Smooth muscle cell (in vitro differentiated cells): ENCODE measurements at regions not wholly inside any gene's neighbourhood (a gene's known extent, or its start where the extent isn't known, plus 50 kb on each side); places are given as distances from the start of the nearest gene placed in this dataset.

ENCODE experiments used
- DNase-seq: peaks from one replicate; lab custom pipeline; 2025; ENCODE audit not compliant: unreplicated experiment; lab: John Stamatoyannopoulos, UW
- H2AFZ ChIP-seq: fragments of 200-600 bp; sonication (generic); 2 replicates; pipeline ENCODE4 v1.6.0; 2016; ENCODE audit warnings: antibody characterized with exemption, low read depth, mild to moderate bottlenecking
- H3F3A ChIP-seq: fragments of 200-600 bp; sonication (generic); 2 replicates; pipeline ENCODE4 v1.6.0; 2017; ENCODE audit warnings: antibody characterized with exemption, low read depth
- H3K27ac ChIP-seq: fragments of 200-600 bp; sonication (generic); 2 replicates; pipeline ENCODE4 v1.5.1; 2016; ENCODE audit warnings: low read depth, mild to moderate bottlenecking
- H3K27me3 ChIP-seq: fragments of 200-600 bp; sonication (generic); 2 replicates; pipeline ENCODE4 v1.6.1; 2016; ENCODE audit warnings: low read depth, mild to moderate bottlenecking
- H3K36me3 ChIP-seq: fragments of 200-600 bp; sonication (generic); 2 replicates; pipeline ENCODE4 v1.5.1; 2016; ENCODE audit warnings: low read depth
- H3K4me1 ChIP-seq: fragments of 200-600 bp; sonication (generic); 2 replicates; pipeline ENCODE4 v1.5.1; 2016; ENCODE audit warnings: low read depth
- H3K4me2 ChIP-seq: fragments of 200-600 bp; sonication (generic); 2 replicates; pipeline ENCODE4 v1.6.0; 2016; ENCODE audit warnings: mild to moderate bottlenecking
- H3K4me3 ChIP-seq: fragments of 200-600 bp; sonication (generic); 2 replicates; pipeline ENCODE4 v1.5.1; 2016; ENCODE audit warnings: mild to moderate bottlenecking
- H3K79me2 ChIP-seq: fragments of 200-600 bp; sonication (generic); 2 replicates; pipeline ENCODE4 v1.6.0; 2016; ENCODE audit warnings: low read depth, mild to moderate bottlenecking
- H3K9ac ChIP-seq: fragments of 200-600 bp; sonication (generic); 2 replicates; pipeline ENCODE4 v1.6.0; 2016; ENCODE audit warnings: low read depth
- H3K9me3 ChIP-seq: fragments of 200-600 bp; sonication (generic); replicated peaks from 2 replicates; pipeline ENCODE4 v1.5.1; 2016; ENCODE audit warnings: low read depth
- H4K20me1 ChIP-seq: fragments of 200-600 bp; sonication (generic); 2 replicates; pipeline ENCODE4 v1.6.0; 2016; ENCODE audit warnings: low read depth
- WGBS: methylation state at CpG from one replicate; pipeline ENCODE4 v1.1.7; 2016; ENCODE audit warnings: low lambda C conversion rate; 5-methylcytosine and 5-hydroxymethylcytosine counted together
- TF ChIP-seq, protein P1 (sequence below): fragments of 200-600 bp; sonication (generic); IDR thresholded peaks from 2 replicates; pipeline ENCODE4 v1.5.1; 2017; ENCODE audit warnings: borderline replicate concordance, mild to moderate bottlenecking, antibody characterized with exemption; ENCODE audit not compliant: insufficient read depth, poor library complexity, severe bottlenecking

DNA sequence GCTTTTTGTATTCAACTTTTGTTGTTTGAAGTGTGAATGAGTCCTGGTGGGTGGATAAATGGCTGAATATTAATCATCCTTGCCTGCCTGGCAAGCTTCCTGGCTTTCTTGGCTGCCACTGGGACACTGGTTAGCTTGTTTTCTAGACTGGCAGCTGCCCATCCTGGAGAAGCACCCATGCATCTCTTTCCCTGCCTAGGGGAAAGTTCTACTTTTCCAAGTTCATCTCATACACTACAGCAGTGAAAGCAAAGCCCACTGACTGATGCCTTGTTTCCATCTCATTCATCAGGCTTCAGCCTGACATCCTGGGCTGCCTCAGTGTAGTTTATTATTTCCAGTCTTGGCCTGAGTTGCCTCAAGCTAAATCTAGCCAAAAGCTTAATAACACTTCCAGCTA lies 244.8 kb downstream of the PCDH20 start:
- H3K9me3 ChIP-seq = no peaks in the 10 kb centered on the region
- DNase-seq = no peak
- no peak overlapping the region for H3K4me2 ChIP-seq
- H3K4me1 ChIP-seq = no peaks in the 10 kb centered on the region
- H3K79me2 ChIP-seq = no peaks in the 10 kb centered on the region
- H3F3A ChIP-seq = no peaks in the 10 kb centered on the region
- H3K27me3 ChIP-seq = no peaks in the 10 kb centered on the region
- no peak overlapping the region for H3K9ac ChIP-seq
- H4K20me1 ChIP-seq = no peaks in the 10 kb centered on the region
- H3K27ac ChIP-seq = no peak overlapping the region
- H3K36me3 ChIP-seq = no peaks in the 10 kb centered on the region
- H2AFZ ChIP-seq = no peak overlapping the region
- TF ChIP-seq, protein P1, sequence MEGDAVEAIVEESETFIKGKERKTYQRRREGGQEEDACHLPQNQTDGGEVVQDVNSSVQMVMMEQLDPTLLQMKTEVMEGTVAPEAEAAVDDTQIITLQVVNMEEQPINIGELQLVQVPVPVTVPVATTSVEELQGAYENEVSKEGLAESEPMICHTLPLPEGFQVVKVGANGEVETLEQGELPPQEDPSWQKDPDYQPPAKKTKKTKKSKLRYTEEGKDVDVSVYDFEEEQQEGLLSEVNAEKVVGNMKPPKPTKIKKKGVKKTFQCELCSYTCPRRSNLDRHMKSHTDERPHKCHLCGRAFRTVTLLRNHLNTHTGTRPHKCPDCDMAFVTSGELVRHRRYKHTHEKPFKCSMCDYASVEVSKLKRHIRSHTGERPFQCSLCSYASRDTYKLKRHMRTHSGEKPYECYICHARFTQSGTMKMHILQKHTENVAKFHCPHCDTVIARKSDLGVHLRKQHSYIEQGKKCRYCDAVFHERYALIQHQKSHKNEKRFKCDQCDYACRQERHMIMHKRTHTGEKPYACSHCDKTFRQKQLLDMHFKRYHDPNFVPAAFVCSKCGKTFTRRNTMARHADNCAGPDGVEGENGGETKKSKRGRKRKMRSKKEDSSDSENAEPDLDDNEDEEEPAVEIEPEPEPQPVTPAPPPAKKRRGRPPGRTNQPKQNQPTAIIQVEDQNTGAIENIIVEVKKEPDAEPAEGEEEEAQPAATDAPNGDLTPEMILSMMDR = no peak
- H3K4me3 ChIP-seq = no peak overlapping the region

DNA sequence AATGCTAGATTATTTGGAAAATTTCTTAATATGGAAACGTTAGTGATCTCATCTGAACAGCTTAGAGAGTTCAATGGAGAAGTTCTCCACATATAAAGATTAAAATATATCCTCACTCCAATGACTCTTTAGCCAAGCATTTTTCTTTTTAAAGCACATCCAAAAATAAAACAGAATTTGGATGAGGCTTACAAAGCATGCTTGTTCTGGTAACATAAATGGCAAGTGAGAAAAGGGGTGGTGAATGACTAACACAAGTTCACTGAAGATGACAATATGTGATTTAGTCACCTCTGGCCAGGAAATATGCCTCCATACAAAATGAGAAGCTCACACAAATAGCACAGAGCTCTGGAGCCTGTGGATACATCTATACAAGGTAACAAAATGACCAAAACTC lies 253.0 kb downstream of the PCDH20 start:
- Histone ChIP-seq H2AFZ (no peak overlapping the region), H3K27me3 (no peaks in the 10 kb centered on the region), H4K20me1 (no peaks in the 10 kb centered on the region), H3K79me2 (no peaks in the 10 kb centered on the region), H3K9ac (no peak overlapping the region), H3K36me3 (no peaks in the 10 kb centered on the region), H3K27ac (no peak overlapping the region), H3K4me2 (no peak overlapping the region), H3F3A (no peaks in the 10 kb centered on the region), H3K4me1 (no peaks in the 10 kb centered on the region), H3K4me3 (no peak overlapping the region), H3K9me3 (no peaks in the 10 kb centered on the region)
- WGBS = 69% methylated on average over 1 of the region's 1 CpG
- TF ChIP-seq, protein P1 = no peak
- DNase-seq = no peak

DNA sequence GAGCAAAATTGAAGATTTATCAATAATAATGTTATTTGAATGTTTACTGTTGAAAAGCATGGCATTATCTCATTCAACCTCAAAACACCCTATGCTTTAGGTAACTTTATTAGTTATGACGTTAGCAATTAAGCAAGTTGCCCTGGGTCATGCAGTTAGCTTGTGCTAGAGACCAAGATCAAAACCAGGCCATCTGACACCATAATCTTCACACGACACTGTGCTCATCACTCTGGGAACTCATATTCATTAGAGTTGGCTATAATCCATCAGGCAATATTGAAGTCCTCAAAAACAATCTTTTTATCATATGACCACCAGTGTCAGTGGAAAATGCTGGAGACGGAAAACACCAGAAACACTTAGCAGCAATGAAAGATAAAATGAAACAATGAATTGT lies 253.5 kb downstream of the PCDH20 start:
- Histone ChIP-seq H3K9me3 (no peaks in the 10 kb centered on the region), H4K20me1 (no peaks in the 10 kb centered on the region), H3K4me3 (no peak overlapping the region), H3K36me3 (no peaks in the 10 kb centered on the region), H3K27ac (no peak overlapping the region), H3K9ac (no peak overlapping the region), H3K27me3 (no peaks in the 10 kb centered on the region), H2AFZ (no peak overlapping the region), H3K4me1 (no peaks in the 10 kb centered on the region), H3F3A (no peaks in the 10 kb centered on the region), H3K4me2 (no peak overlapping the region), H3K79me2 (no peaks in the 10 kb centered on the region)
- 81% methylated on average over 3 of the region's 3 CpGs for WGBS
- no peak for DNase-seq
- TF ChIP-seq, protein P1 = no peak

DNA sequence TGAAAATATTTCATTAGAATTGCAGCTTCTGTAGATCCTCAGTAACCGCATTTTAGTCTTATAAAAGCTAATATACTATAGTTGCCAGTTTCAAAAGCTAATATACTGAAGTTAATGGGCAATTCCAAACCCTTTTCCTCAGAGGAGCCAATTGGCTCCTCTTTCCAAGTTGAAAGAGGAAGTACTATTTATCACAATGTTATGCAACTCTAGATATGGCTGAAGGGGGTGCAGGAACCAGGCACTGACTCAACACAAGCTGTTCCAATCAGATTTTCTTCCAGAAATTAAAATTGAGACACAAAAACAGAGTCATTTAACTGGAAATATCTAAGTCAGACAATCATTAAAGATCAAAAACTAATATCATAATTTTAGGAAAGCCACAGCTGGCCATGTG lies 258.9 kb downstream of the PCDH20 start:
- H3K9ac ChIP-seq = no peak overlapping the region
- no peak overlapping the region for H3K4me2 ChIP-seq
- no peaks in the 10 kb centered on the region for H3K9me3 ChIP-seq
- no peak overlapping the region for H2AFZ ChIP-seq
- no peak overlapping the region for H3K4me3 ChIP-seq
- DNase-seq = no peak
- TF ChIP-seq, protein P1 = no peak
- WGBS = 92% methylated on average over 1 of the region's 1 CpG
- H3F3A ChIP-seq = no peaks in the 10 kb centered on the region
- no peaks in the 10 kb centered on the region for H3K27me3 ChIP-seq
- H4K20me1 ChIP-seq = no peaks in the 10 kb centered on the region
- no peaks in the 10 kb centered on the region for H3K4me1 ChIP-seq
- no peaks in the 10 kb centered on the region for H3K36me3 ChIP-seq
- H3K79me2 ChIP-seq = no peaks in the 10 kb centered on the region
- no peak overlapping the region for H3K27ac ChIP-seq
